ENCODE measurements at regions not wholly inside any gene's neighbourhood (a gene's known extent, or its start where the extent isn't known, plus 50 kb on each side); places are given as distances from the start of the nearest gene placed in this dataset.

GRCh38 chr10:65565246-65565645 lies 1360.6 kb upstream of the LRRTM3 start:
- TF ChIP-seq, protein P1, sequence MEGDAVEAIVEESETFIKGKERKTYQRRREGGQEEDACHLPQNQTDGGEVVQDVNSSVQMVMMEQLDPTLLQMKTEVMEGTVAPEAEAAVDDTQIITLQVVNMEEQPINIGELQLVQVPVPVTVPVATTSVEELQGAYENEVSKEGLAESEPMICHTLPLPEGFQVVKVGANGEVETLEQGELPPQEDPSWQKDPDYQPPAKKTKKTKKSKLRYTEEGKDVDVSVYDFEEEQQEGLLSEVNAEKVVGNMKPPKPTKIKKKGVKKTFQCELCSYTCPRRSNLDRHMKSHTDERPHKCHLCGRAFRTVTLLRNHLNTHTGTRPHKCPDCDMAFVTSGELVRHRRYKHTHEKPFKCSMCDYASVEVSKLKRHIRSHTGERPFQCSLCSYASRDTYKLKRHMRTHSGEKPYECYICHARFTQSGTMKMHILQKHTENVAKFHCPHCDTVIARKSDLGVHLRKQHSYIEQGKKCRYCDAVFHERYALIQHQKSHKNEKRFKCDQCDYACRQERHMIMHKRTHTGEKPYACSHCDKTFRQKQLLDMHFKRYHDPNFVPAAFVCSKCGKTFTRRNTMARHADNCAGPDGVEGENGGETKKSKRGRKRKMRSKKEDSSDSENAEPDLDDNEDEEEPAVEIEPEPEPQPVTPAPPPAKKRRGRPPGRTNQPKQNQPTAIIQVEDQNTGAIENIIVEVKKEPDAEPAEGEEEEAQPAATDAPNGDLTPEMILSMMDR (IDR thresholded peaks at IDR 0.05), result no peak
- no peak for TF ChIP-seq EZH2 (IDR thresholded peaks at IDR 0.05; ENCODE audit: borderline replicate concordance, insufficient read depth, low read depth, low read length, poor library complexity, severe bottlenecking)

Measured in B cell (primary cell).